ENCODE measurements at regions not wholly inside any gene's neighbourhood (a gene's known extent, or its start where the extent isn't known, plus 50 kb on each side); places are given as distances from the start of the nearest gene placed in this dataset.

DNA sequence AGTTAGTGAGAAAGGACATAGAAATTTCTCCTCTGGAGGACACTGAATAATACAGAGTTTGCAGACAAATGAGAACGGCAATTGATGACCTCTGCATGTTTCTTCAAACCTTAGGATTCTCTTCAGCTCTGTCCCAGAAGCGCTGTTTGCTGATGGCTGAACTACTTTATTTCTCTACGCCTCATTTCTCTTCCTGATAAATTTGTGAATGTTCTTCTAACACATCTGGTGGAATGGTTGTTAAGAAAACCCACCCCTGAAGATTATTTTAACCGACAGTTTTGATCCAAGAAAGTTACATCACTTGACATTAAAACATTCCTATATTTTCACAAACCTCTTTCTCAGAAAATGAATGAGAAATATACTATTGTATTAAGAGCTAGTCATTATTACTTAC lies 1150.6 kb downstream of the DTWD2 start:
- no peak overlapping the region for H3K14ac ChIP-seq (ENCODE audit: insufficient read depth, low read length)
- no peak overlapping the region for H3K4ac ChIP-seq (ENCODE audit: low read depth, low read length)
- H3K23ac ChIP-seq (ENCODE audit: insufficient read length, low read depth, low read length): no peak overlapping the region
- no peak for DNase-seq
- Mint-ChIP-seq H3K4me1 (no peaks in the 10 kb centered on the region), H3K36me3 (ENCODE audit: insufficient read depth in 1 of 3, low read depth in 3 of 3) (no peaks in the 10 kb centered on the region), H3K4me3 (no peak overlapping the region), H3K27ac (no peak overlapping the region), H3K27me3 (ENCODE audit: low read depth) (no peaks in the 10 kb centered on the region), H3K9me3 (no peaks in the 10 kb centered on the region; a peak in 1 of 5 replicates)
- TF ChIP-seq CTCF (conservative IDR thresholded peaks at IDR 0.05): no peak
- no peak overlapping the region for H2BK20ac ChIP-seq (ENCODE audit: low read depth, low read length, poor library complexity, severe bottlenecking)
- H3K23me2 ChIP-seq (ENCODE audit: insufficient read length, low read depth, low read length, poor library complexity, severe bottlenecking): no peaks in the 10 kb centered on the region
- H3K56ac ChIP-seq (ENCODE audit: insufficient read length, low read depth, low read length): no peak overlapping the region
- H2BK15ac ChIP-seq (ENCODE audit: low read depth, low read length): no peak overlapping the region
- H3K27me3 ChIP-seq (ENCODE audit: insufficient read depth, low read length): no peaks in the 10 kb centered on the region
- no CpG with 5 or more reads among the region's 4 CpGs for WGBS (ENCODE audit: extremely low coverage, insufficient read length, low lambda C conversion rate)
- no peaks in the 10 kb centered on the region for H3K79me1 ChIP-seq (ENCODE audit: insufficient read depth, low read depth, low read length, poor library complexity, severe bottlenecking)
- no peak overlapping the region for H2AFZ ChIP-seq (ENCODE audit: low read length)
- no peaks in the 10 kb centered on the region for H4K20me1 ChIP-seq (ENCODE audit: control insufficient read depth, insufficient read depth, insufficient read length)
- no peak overlapping the region for H4K91ac ChIP-seq (ENCODE audit: insufficient read length, low read depth, low read length)
- no peak overlapping the region for H4K5ac ChIP-seq (ENCODE audit: insufficient read length, low read depth, low read length)
- H3K79me2 ChIP-seq (ENCODE audit: insufficient read depth, low read length): no peaks in the 10 kb centered on the region
- H3T11ph ChIP-seq (ENCODE audit: low read length): no peak overlapping the region
- H3K4me2 ChIP-seq (ENCODE audit: insufficient read depth, insufficient read length, low read length): no peak overlapping the region
- no peaks in the 10 kb centered on the region for H3K4me1 ChIP-seq (ENCODE audit: insufficient read depth, low read length)
- H2BK5ac ChIP-seq (ENCODE audit: insufficient read length, low read length): no peak overlapping the region
- no peaks in the 10 kb centered on the region for H3K9me3 ChIP-seq (ENCODE audit: control insufficient read depth, low read depth, low read length)
- H3K9ac ChIP-seq (ENCODE audit: extremely low read depth, insufficient read length, low read length): no peak overlapping the region
- no peak overlapping the region for H2AK5ac ChIP-seq (ENCODE audit: insufficient read length, low read length)
- H3K18ac ChIP-seq (ENCODE audit: insufficient read length, low read depth, low read length): no peak overlapping the region
- no peak overlapping the region for H2BK12ac ChIP-seq (ENCODE audit: insufficient read length, low read depth, low read length)
- H2BK120ac ChIP-seq (ENCODE audit: low read depth, low read length, poor library complexity, severe bottlenecking): no peak overlapping the region
- no peak overlapping the region for H3K27ac ChIP-seq (ENCODE audit: insufficient read length, low read depth, low read length)
- no peak overlapping the region for H4K8ac ChIP-seq (replicated peaks; ENCODE audit: insufficient read length, low read depth, low read length)
